PC-9 (cell line): ENCODE measurements at regions not wholly inside any gene's neighbourhood (a gene's known extent, or its start where the extent isn't known, plus 50 kb on each side); places are given as distances from the start of the nearest gene placed in this dataset.

Source experiments
- BruUV-seq: library from RNA; stranded (reverse); fragments of 400-500 nt; replicated peaks from 2 replicates; lab custom pipeline; 2021; lab: Mats Ljungman, UMichigan
- CTCF ChIA-PET: fragments of 300-600 bp; sonication (Branson Sonifier 250); formaldehyde crosslinking; loops from one replicate; lab custom pipeline; 2022; ENCODE audit warnings: antibody characterized with exemption; lab: Charles Lee
- POLR2A ChIA-PET: fragments of 300-600 bp; sonication (Branson Sonifier 250); formaldehyde crosslinking; loops from one replicate; lab custom pipeline; 2022; ENCODE audit warnings: antibody characterized with exemption; ENCODE audit not compliant: unreplicated experiment; lab: Charles Lee
- DNase-seq, 2 experiments: peaks; one replicate each; pipeline versions ENCODE4 v3.0.0 to v3.0.0-alpha.2; 2015 to 2022; ENCODE audit warnings: mixed read lengths in 1 of 2
- H2AFZ ChIP-seq: fragments of 200-600 bp; sonication (generic); 2 replicates; pipeline ENCODE4 v1.8.1; 2017; ENCODE audit warnings: antibody characterized with exemption
- H3F3A ChIP-seq: fragments of 200-600 bp; sonication (generic); 2 replicates; pipeline ENCODE4 v1.8.1; 2017; ENCODE audit warnings: antibody characterized with exemption, mild to moderate bottlenecking, low read depth; ENCODE audit not compliant: insufficient read depth
- H3K27ac ChIP-seq: fragments of 200-600 bp; sonication (generic); 2 replicates; pipeline ENCODE4 v1.6.1; 2016; ENCODE audit warnings: mixed run types
- H3K27me3 ChIP-seq: fragments of 200-600 bp; sonication (generic); 2 replicates; pipeline ENCODE4 v1.6.1; 2016; ENCODE audit warnings: low read depth, mixed run types; ENCODE audit not compliant: insufficient read depth
- H3K36me3 ChIP-seq: fragments of 200-600 bp; sonication (generic); 2 replicates; pipeline ENCODE4 v1.6.1; 2016; ENCODE audit warnings: low read depth, mixed run types
- H3K4me1 ChIP-seq: fragments of 200-600 bp; sonication (generic); replicated peaks from 2 replicates; pipeline ENCODE4 v1.6.1; 2016; ENCODE audit warnings: mixed run types; ENCODE audit not compliant: insufficient read depth
- H3K4me2 ChIP-seq: fragments of 200-600 bp; sonication (generic); 2 replicates; pipeline ENCODE4 v1.6.1; 2017; ENCODE audit warnings: mixed run types
- H3K4me3 ChIP-seq: fragments of 200-600 bp; sonication (generic); 2 replicates; pipeline ENCODE4 v1.6.1; 2016; ENCODE audit warnings: mixed run types
- H3K79me2 ChIP-seq: fragments of 200-600 bp; sonication (generic); 2 replicates; pipeline ENCODE4 v1.6.1; 2017; ENCODE audit warnings: low read depth, mixed run types
- H3K9me2 ChIP-seq: fragments of 200-600 bp; sonication (generic); 2 replicates; pipeline ENCODE4 v1.8.1; 2017; ENCODE audit warnings: mild to moderate bottlenecking; ENCODE audit not compliant: insufficient read depth
- H3K9me3 ChIP-seq: fragments of 200-600 bp; sonication (generic); 2 replicates; pipeline ENCODE4 v1.8.1; 2016; ENCODE audit warnings: low read depth; ENCODE audit not compliant: insufficient read depth
- H4K20me1 ChIP-seq: fragments of 200-600 bp; sonication (generic); 2 replicates; pipeline ENCODE4 v1.8.1; 2017; ENCODE audit not compliant: insufficient read depth
- CTCF ChIP-seq: fragments of 200-600 bp; sonication (generic); conservative IDR thresholded peaks from 2 replicates; pipeline ENCODE4 v1.6.1; 2017; ENCODE audit warnings: mixed run types, antibody characterized with exemption, mild to moderate bottlenecking, moderate library complexity
- EZH2 ChIP-seq: fragments of 200-600 bp; sonication (generic); IDR thresholded peaks from 2 replicates; pipeline ENCODE4 v1.8.0; 2017; ENCODE audit warnings: antibody characterized with exemption, low read depth
- intact Hi-C: fragments of 100-400 bp; cut with micrococcal nuclease; formaldehyde crosslinking; loops from one replicate; pipeline ENCODE4 v1.10.0; 2022; ENCODE audit not compliant: unreplicated experiment

- Histone ChIP-seq H3K27me3 (no peaks in the 10 kb centered on the region), H3K9me3 (no peaks in the 10 kb centered on the region), H3K4me1 (no peaks in the 10 kb centered on the region), H3K27ac (no peak overlapping the region), H3K36me3 (no peaks in the 10 kb centered on the region), H3K4me3 (no peak overlapping the region), H3K9me2 (no peaks in the 10 kb centered on the region), H2AFZ (no peak overlapping the region), H4K20me1 (no peaks in the 10 kb centered on the region), H3K79me2 (no peaks in the 10 kb centered on the region), H3F3A (no peaks in the 10 kb centered on the region), H3K4me2 (no peak overlapping the region)
- no TSS peak for BruUV-seq
- intact Hi-C loops = no loop called here
- DNase-seq = no peak
- POLR2A ChIA-PET = no interaction called here
- TF ChIP-seq CTCF (no peak), EZH2 (no peak)
- CTCF ChIA-PET = no interaction called here
Measured at GRCh38 chr14:98826618-98827017, 445.4 kb downstream of the BCL11B start.

GRCh38 chr14:98834119-98834518 lies 437.9 kb downstream of the BCL11B start:
- no peak overlapping the region for H3K4me2 ChIP-seq
- intact Hi-C loops = no loop called here
- no peaks in the 10 kb centered on the region for H3K9me2 ChIP-seq
- H3K4me3 ChIP-seq = no peak overlapping the region
- ChIA-PET CTCF (no interaction called here), POLR2A (no interaction called here)
- TF ChIP-seq EZH2 = no peak
- TF ChIP-seq CTCF = no peak
- DNase-seq = no peak
- no peak overlapping the region for H2AFZ ChIP-seq
- H4K20me1 ChIP-seq = no peaks in the 10 kb centered on the region
- no peaks in the 10 kb centered on the region for H3K36me3 ChIP-seq
- H3K27ac ChIP-seq = no peak overlapping the region
- no peaks in the 10 kb centered on the region for H3K9me3 ChIP-seq
- H3F3A ChIP-seq = no peaks in the 10 kb centered on the region
- 0 out of 2 replicates have a peak, but pooled peaks cover 8% of the 10 kb centered on the region for H3K27me3 ChIP-seq
- no peaks in the 10 kb centered on the region for H3K4me1 ChIP-seq
- no TSS peak for BruUV-seq
- H3K79me2 ChIP-seq = no peaks in the 10 kb centered on the region

- Histone ChIP-seq H3K27ac (no peak overlapping the region), H3K4me1 (no peaks in the 10 kb centered on the region), H3K4me2 (no peak overlapping the region), H2AFZ (no peak overlapping the region), H3K27me3 (peaks cover 10% of the 10 kb centered on the region; the same call in 1 of the 2 replicates), H3K9me3 (no peaks in the 10 kb centered on the region), H3K36me3 (no peaks in the 10 kb centered on the region), H4K20me1 (no peaks in the 10 kb centered on the region), H3K9me2 (no peaks in the 10 kb centered on the region), H3K4me3 (no peak overlapping the region), H3K79me2 (no peaks in the 10 kb centered on the region), H3F3A (no peaks in the 10 kb centered on the region)
- intact Hi-C loops = no loop called here
- ChIA-PET POLR2A (no interaction called here), CTCF (no interaction called here)
- TF ChIP-seq CTCF (no peak), EZH2 (no peak)
- BruUV-seq = no TSS peak
- DNase-seq = no peak
Measured at GRCh38 chr14:98835051-98835824, 436.8 kb downstream of the BCL11B start.
